GM18517 (cell line): ENCODE measurements at regions not wholly inside any gene's neighbourhood (a gene's known extent, or its start where the extent isn't known, plus 50 kb on each side); places are given as distances from the start of the nearest gene placed in this dataset.
"Not testable (repeated sequence)": the region's sequence is repeated elsewhere in the genome, so short reads cannot be mapped to it uniquely, and the experiment has no call there.

Source experiments
- ATAC-seq: cut with Tn5 transposase; IDR thresholded peaks from one replicate; pipeline ENCODE4 v1.9.1; 2021; ENCODE audit warnings: mild to moderate bottlenecking, moderate library complexity; ENCODE audit not compliant: unreplicated experiment

- ATAC-seq: no peak
Observed at GRCh38 chr10:33674491-33674890, 340.0 kb upstream of the NRP1 start.

- no peak for ATAC-seq
Observed at GRCh38 chr10:33673839-33674415, 339.5 kb upstream of the NRP1 start.

- ATAC-seq: no peak
Observed at GRCh38 chr10:33669904-33670303, 335.4 kb upstream of the NRP1 start.

GRCh38 chr10:33666686-33667480, 332.4 kb upstream of the NRP1 start:
- ATAC-seq: no peak

- no peak for ATAC-seq
Observed at GRCh38 chr10:33665501-33665900, 331.0 kb upstream of the NRP1 start.

- no peak for ATAC-seq
Observed at GRCh38 chr10:33664070-33664469, 329.6 kb upstream of the NRP1 start.

- no peak for ATAC-seq
Observed at GRCh38 chr10:33661580-33662336, 327.3 kb upstream of the NRP1 start.

GRCh38 chr10:33660329-33660728, 325.9 kb upstream of the NRP1 start:
- no peak for ATAC-seq

- ATAC-seq: no peak
Observed at GRCh38 chr10:33657913-33658312, 323.4 kb upstream of the NRP1 start.

GRCh38 chr10:33657154-33657908, 322.9 kb upstream of the NRP1 start:
- ATAC-seq: no peak

GRCh38 chr10:33655921-33656320, 321.5 kb upstream of the NRP1 start:
- ATAC-seq: no peak

- ATAC-seq: no peak
Observed at GRCh38 chr10:33655165-33655815, 320.8 kb upstream of the NRP1 start.

GRCh38 chr10:33653584-33654367, 319.3 kb upstream of the NRP1 start:
- no peak for ATAC-seq

- ATAC-seq: no peak
Observed at GRCh38 chr10:33652870-33653269, 318.4 kb upstream of the NRP1 start.

GRCh38 chr10:33650131-33650530, 315.7 kb upstream of the NRP1 start:
- ATAC-seq: not testable (repeated sequence)

GRCh38 chr10:33643042-33643441, 308.6 kb upstream of the NRP1 start:
- ATAC-seq: no peak

- ATAC-seq: no peak
Observed at GRCh38 chr10:33638891-33639290, 304.4 kb upstream of the NRP1 start.

- no peak for ATAC-seq
Observed at GRCh38 chr10:33638374-33638773, 303.9 kb upstream of the NRP1 start.

GRCh38 chr10:33635967-33636515, 301.6 kb upstream of the NRP1 start:
- ATAC-seq: no peak

- no peak for ATAC-seq
Observed at GRCh38 chr10:33632432-33632831, 298.0 kb upstream of the NRP1 start.
